GM23338 (cell line): ENCODE measurements at regions not wholly inside any gene's neighbourhood (a gene's known extent, or its start where the extent isn't known, plus 50 kb on each side); places are given as distances from the start of the nearest gene placed in this dataset.

Experiments
- ATAC-seq: fragments of 200-7000 bp; cut with Tn5 transposase; 3 replicates; pipeline ENCODE4 v1.9.1; 2020
- DNase-seq: peaks from one replicate; pipeline ENCODE4 v3.0.0-alpha.2; 2015; ENCODE audit warnings: low spot score
- H2AFZ ChIP-seq: fragments of 200-600 bp; sonication (generic); 2 replicates; pipeline ENCODE4 v1.8.0; 2016; ENCODE audit warnings: antibody characterized with exemption, mild to moderate bottlenecking, moderate library complexity
- H3F3A ChIP-seq: fragments of 200-600 bp; sonication (generic); replicated peaks from 2 replicates; pipeline ENCODE4 v1.8.0; 2017; ENCODE audit warnings: antibody characterized with exemption, mixed run types, low read depth
- H3K27ac ChIP-seq: fragments of 200-600 bp; sonication (generic); 2 replicates; pipeline ENCODE4 v1.6.1; 2016; ENCODE audit warnings: low read depth
- H3K27me3 ChIP-seq: fragments of 200-600 bp; sonication (generic); 2 replicates; pipeline ENCODE4 v1.8.0; 2016; ENCODE audit warnings: mild to moderate bottlenecking, mixed run types, moderate library complexity; ENCODE audit not compliant: insufficient read depth
- H3K36me3 ChIP-seq: fragments of 200-600 bp; sonication (generic); 2 replicates; pipeline ENCODE4 v1.8.0; 2016; ENCODE audit warnings: mild to moderate bottlenecking; ENCODE audit not compliant: insufficient read depth
- H3K4me1 ChIP-seq: fragments of 200-600 bp; sonication (generic); 2 replicates; pipeline ENCODE4 v1.8.0; 2016; ENCODE audit warnings: mild to moderate bottlenecking, moderate library complexity; ENCODE audit not compliant: insufficient read depth
- H3K4me2 ChIP-seq: fragments of 200-600 bp; sonication (generic); 2 replicates; pipeline ENCODE4 v1.7.1; 2017; ENCODE audit warnings: mixed run types
- H3K4me3 ChIP-seq: fragments of 200-600 bp; sonication (generic); 2 replicates; pipeline ENCODE4 v1.6.1; 2016; ENCODE audit warnings: mixed run types
- H3K79me2 ChIP-seq: fragments of 200-600 bp; sonication (generic); replicated peaks from 2 replicates; pipeline ENCODE4 v1.8.0; 2017; ENCODE audit warnings: mild to moderate bottlenecking; ENCODE audit not compliant: insufficient read depth
- H3K9me2 ChIP-seq: fragments of 200-600 bp; sonication (generic); 2 replicates; pipeline ENCODE4 v1.8.0; 2017; ENCODE audit not compliant: insufficient read depth
- H4K20me1 ChIP-seq: fragments of 200-600 bp; sonication (generic); replicated peaks from 2 replicates; pipeline ENCODE4 v1.8.0; 2017; ENCODE audit warnings: mild to moderate bottlenecking; ENCODE audit not compliant: insufficient read depth
- H3K27ac Mint-ChIP-seq: 2 replicates; pipeline ENCODE4 v1.8.0; 2020; ENCODE audit warnings: inconsistent platforms, mild to moderate bottlenecking, moderate library complexity, mixed read lengths
- H3K27me3 Mint-ChIP-seq: 3 replicates; pipeline ENCODE4 v1.8.0; 2022; ENCODE audit warnings: low read depth, mild to moderate bottlenecking, moderate library complexity, mixed read lengths, inconsistent platforms; ENCODE audit not compliant: insufficient read depth, poor library complexity
- H3K36me3 Mint-ChIP-seq: 3 replicates; pipeline ENCODE4 v1.8.0; 2021; ENCODE audit warnings: low read depth, mild to moderate bottlenecking, inconsistent platforms, moderate library complexity, mixed read lengths
- H3K4me1 Mint-ChIP-seq: 3 replicates; pipeline ENCODE4 v1.8.0; 2020; ENCODE audit warnings: mild to moderate bottlenecking, inconsistent platforms, mixed read lengths
- H3K4me3 Mint-ChIP-seq: 3 replicates; pipeline ENCODE4 v1.8.0; 2021; ENCODE audit warnings: moderate library complexity, mild to moderate bottlenecking, inconsistent platforms, mixed read lengths
- H3K9me3 Mint-ChIP-seq: 3 replicates; pipeline ENCODE4 v1.8.0; 2020; ENCODE audit warnings: moderate library complexity, mild to moderate bottlenecking, inconsistent platforms, mixed read lengths
- CREB1 ChIP-seq: fragments of 250-450 bp; sonication (Bioruptor Pico); IDR thresholded peaks from 2 replicates; pipeline ENCODE4 v1.5.0; 2020; ENCODE audit warnings: low read depth, mild to moderate bottlenecking, moderate library complexity
- CTCF ChIP-seq, 2 experiments: fragments of 200-600 bp in 1 of 2; sonication (generic) in 1 of 2; conservative IDR thresholded peaks; 2 replicates each; pipeline versions ENCODE4 v1.5.1 to v1.6.1; 2016 to 2017; ENCODE audit warnings: antibody characterized with exemption in 2 of 2, low read depth in 2 of 2, mild to moderate bottlenecking in 2 of 2, moderate library complexity in 1 of 2
- ETS1 ChIP-seq: IDR thresholded peaks from 2 replicates; pipeline ENCODE4 v1.6.1; 2016; ENCODE audit warnings: antibody characterized with exemption
- EZH2phosphoT487 ChIP-seq: fragments of 200-600 bp; sonication (generic); IDR thresholded peaks from one replicate; pipeline ENCODE4 v1.8.1; 2018; ENCODE audit warnings: antibody characterized with exemption; ENCODE audit not compliant: unreplicated experiment
- JUNB ChIP-seq: IDR thresholded peaks from one replicate; pipeline ENCODE4 v1.6.1; 2016; ENCODE audit warnings: antibody characterized with exemption; ENCODE audit not compliant: unreplicated experiment
- POLR2AphosphoS5 ChIP-seq: IDR thresholded peaks from 2 replicates; pipeline ENCODE4 v1.6.1; 2016; ENCODE audit warnings: antibody characterized with exemption, low read depth
- STAT1 ChIP-seq: IDR thresholded peaks from one replicate; pipeline ENCODE4 v1.6.1; 2016; ENCODE audit warnings: antibody characterized with exemption; ENCODE audit not compliant: unreplicated experiment
- ZNF462 ChIP-seq: fragments of 250-450 bp; sonication (Bioruptor Pico); IDR thresholded peaks from 2 replicates; pipeline ENCODE4 v1.5.0; 2020; ENCODE audit warnings: mild to moderate bottlenecking, moderate library complexity

GRCh38 chr10:78533776-78534175 is 500.1 kb downstream of the RPS24 start:
- no peak overlapping the region for H2AFZ ChIP-seq
- DNase-seq (no peak), ATAC-seq (no peak)
- Mint-ChIP-seq H3K27me3 (no peaks in the 10 kb centered on the region), H3K4me3 (no peak overlapping the region), H3K36me3 (peaks cover 8% of the 10 kb centered on the region; the same call in 1 of the 3 replicates), H3K27ac (no peak overlapping the region), H3K4me1 (peaks cover 10% of the 10 kb centered on the region), H3K9me3 (peaks cover 9% of the 10 kb centered on the region)
- H3K4me1 ChIP-seq: peaks cover 5% of the 10 kb centered on the region; the same call in 1 of the 2 replicates
- no peaks in the 10 kb centered on the region for H4K20me1 ChIP-seq
- H3K79me2 ChIP-seq: no peaks in the 10 kb centered on the region
- H3K4me2 ChIP-seq: no peak overlapping the region
- TF ChIP-seq CREB1 (CRISPR knock-in tag) (no peak), ETS1 (no peak), JUNB (no peak), EZH2phosphoT487 (no peak), STAT1 (no peak), ZNF462 (CRISPR knock-in tag) (no peak), CTCF (conservative IDR thresholded peaks at IDR 0.05; ENCODE audit: low read depth in 2 of 2) (no peak), POLR2AphosphoS5 (no peak)
- no peaks in the 10 kb centered on the region for H3K36me3 ChIP-seq
- no peak overlapping the region for H3K27ac ChIP-seq
- H3K9me2 ChIP-seq: peaks cover 6% of the 10 kb centered on the region; the same call in 1 of the 2 replicates
- H3K4me3 ChIP-seq: no peak overlapping the region
- no peaks in the 10 kb centered on the region for H3K27me3 ChIP-seq
- no peaks in the 10 kb centered on the region for H3F3A ChIP-seq
